Psoas muscle (tissue), 7 donors: ENCODE measurements at regions not wholly inside any gene's neighbourhood (a gene's known extent, or its start where the extent isn't known, plus 50 kb on each side); places are given as distances from the start of the nearest gene placed in this dataset.

Experiments
- ATAC-seq, 4 donors: fragments of 200-7000 bp; cut with Tn5 transposase; one replicate each; pipeline ENCODE4 v1.9.1; 2020; ENCODE audit warnings: moderate library complexity in 3 of 4, mild to moderate bottlenecking in 2 of 4
- DNase-seq, 2 donors: peaks; one replicate each; pipeline ENCODE4 v3.0.0-alpha.2; 2020
- H3K27ac ChIP-seq: fragments of 200-600 bp; one replicate; pipeline ENCODE4 v1.8.0; 2022
- H3K27me3 ChIP-seq, 3 donors: fragments of 200-600 bp in 1 of 3; one replicate each; pipeline versions ENCODE4 v1.6.1 to v1.8.0; 2013 to 2022; ENCODE audit warnings: low read length in 2 of 3, mild to moderate bottlenecking in 2 of 3, moderate library complexity in 1 of 3; ENCODE audit not compliant: insufficient read depth in 3 of 3
- H3K36me3 ChIP-seq, 2 donors: fragments of 200-600 bp in 1 of 2; one replicate each; pipeline versions ENCODE4 v1.6.1 to v1.8.0; 2013 to 2022; ENCODE audit warnings: low read depth in 1 of 2, mild to moderate bottlenecking in 1 of 2, moderate library complexity in 1 of 2; ENCODE audit not compliant: insufficient read depth in 1 of 2
- H3K4me1 ChIP-seq: fragments of 200-600 bp; one replicate; pipeline ENCODE4 v1.8.0; 2022
- H3K4me3 ChIP-seq: fragments of 200-600 bp; one replicate; pipeline ENCODE4 v1.8.0; 2022; ENCODE audit warnings: mild to moderate bottlenecking
- H3K9me3 ChIP-seq: fragments of 200-600 bp; one replicate; pipeline ENCODE4 v1.8.0; 2022
- whole genome bisulfite sequencing, 3 donors: extraction: QIAGEN DNeasy Blood & Tissue Kit; methylation state at CpG; one replicate each; pipeline versions ENCODE4 v1.1.6 to v1.1.7; 2013; 5-methylcytosine and 5-hydroxymethylcytosine counted together
- intact Hi-C, 2 donors: fragments of 100-400 bp; cut with DNase I; formaldehyde crosslinking; loops; one replicate each; pipeline versions ENCODE4 v1.11.0 to v1.14.2; 2022
- TF ChIP-seq, protein P1 (sequence below): fragments of 200-600 bp; IDR thresholded peaks from one replicate; pipeline ENCODE4 v1.8.0; 2022; ENCODE audit warnings: antibody characterized with exemption
- donor health status: healthy with polysubstance abuse.
- donor health status: DM: no; HTN: no; CAD: no; lungs with moderate emphysema.
- donor health status: Bipolar disorder and iron deficiency.
- donor health status: healthy.
- donor health status: DM: yes; HTN: yes; CAD: no.
- donor health status: DM: no; HTN: no; CAD: no.
- donor health status: DM: yes; HTN: yes; CAD: no.

DNA sequence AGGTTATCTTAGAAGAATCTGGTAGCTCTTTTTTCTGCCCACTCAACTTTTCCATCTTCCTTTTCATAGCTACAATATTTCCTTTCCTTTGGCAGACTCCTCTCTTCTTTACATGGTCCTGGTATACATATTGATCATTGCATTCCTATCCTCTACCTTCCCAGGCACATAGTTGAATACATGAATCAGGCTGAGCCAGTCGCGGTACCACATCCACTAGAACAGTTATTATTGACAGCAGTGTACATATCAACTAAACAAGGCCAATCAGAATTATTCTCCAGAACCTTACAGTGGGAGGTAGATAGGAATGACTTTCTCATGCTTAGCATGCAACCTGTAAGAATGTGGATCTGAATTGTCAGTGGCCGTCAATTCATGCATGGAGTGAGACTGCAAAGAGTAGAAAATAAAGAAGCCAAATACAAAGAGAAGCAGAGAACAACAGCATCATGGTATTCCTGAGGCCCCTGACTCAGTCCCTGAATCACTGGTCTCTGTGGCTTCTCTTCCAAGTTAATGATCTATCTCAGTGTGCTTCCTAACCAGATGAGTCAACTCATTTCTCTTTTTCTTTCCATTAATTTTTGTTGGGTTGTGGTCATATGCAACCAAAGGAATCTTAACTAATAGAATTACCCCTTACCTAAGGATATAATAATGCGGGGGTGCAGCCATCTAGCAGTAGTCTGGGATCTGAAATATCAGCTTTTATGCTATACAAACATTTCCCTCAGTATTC is 60.9 kb upstream of the DCBLD2 start:
- no peak for ATAC-seq
- Histone ChIP-seq H3K36me3 (no peaks in the 10 kb centered on the region), H3K4me3 (no peak overlapping the region), H3K27ac (no peak overlapping the region), H3K27me3 (no peaks in the 10 kb centered on the region), H3K4me1 (no peaks in the 10 kb centered on the region), H3K9me3 (no peaks in the 10 kb centered on the region)
- 85 to 93% (median 86%) methylated on average over 4 of the region's 4 CpGs for WGBS, 3 donors
- DNase-seq, result no peak
- intact Hi-C loops, result no loop called here
- TF ChIP-seq, protein P1, sequence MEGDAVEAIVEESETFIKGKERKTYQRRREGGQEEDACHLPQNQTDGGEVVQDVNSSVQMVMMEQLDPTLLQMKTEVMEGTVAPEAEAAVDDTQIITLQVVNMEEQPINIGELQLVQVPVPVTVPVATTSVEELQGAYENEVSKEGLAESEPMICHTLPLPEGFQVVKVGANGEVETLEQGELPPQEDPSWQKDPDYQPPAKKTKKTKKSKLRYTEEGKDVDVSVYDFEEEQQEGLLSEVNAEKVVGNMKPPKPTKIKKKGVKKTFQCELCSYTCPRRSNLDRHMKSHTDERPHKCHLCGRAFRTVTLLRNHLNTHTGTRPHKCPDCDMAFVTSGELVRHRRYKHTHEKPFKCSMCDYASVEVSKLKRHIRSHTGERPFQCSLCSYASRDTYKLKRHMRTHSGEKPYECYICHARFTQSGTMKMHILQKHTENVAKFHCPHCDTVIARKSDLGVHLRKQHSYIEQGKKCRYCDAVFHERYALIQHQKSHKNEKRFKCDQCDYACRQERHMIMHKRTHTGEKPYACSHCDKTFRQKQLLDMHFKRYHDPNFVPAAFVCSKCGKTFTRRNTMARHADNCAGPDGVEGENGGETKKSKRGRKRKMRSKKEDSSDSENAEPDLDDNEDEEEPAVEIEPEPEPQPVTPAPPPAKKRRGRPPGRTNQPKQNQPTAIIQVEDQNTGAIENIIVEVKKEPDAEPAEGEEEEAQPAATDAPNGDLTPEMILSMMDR, result no peak

DNA sequence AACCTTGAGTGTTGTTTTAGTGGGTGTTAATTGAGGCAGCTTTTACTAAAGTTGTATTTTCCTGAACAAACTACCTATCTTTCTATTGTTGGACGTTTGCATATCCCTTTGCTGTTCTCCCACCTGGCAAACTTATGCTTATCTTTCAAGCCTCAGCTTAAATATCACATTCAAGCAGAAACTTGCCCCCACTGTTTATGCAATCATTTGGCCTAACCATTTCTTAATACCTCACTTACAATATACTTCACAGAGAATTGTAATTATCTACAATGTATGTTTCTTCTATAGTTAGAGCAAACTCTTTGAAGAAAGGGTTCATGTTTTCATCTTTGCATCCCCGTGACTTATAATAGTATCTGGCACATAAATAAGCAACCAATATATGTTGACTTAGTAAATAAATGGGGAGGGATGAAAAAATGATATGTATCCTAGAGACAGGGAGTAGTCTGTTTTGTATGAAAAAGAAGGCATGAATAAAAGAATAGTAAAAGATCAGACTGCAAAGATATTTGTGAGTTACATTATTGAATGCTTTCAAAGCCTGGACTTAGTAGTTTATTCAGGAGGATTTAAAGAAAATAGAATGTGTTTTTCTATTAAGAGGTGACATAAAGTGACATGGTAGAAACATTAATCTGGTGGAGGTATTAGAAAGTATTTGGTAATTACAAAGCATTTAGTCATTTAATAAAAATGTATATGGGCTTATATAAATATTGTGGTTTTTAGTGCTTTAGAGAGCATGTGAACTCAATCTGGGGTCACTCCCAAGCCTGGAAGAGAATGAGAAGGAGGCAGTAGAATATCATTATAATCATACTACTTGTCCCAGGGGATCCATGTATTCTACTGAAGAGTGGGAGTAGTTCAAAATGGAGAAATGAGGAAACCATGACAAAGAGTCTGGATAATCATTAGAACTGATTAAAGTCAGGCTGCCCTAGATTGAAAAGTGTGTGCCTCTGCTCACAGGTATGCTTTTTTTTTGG is 60.0 kb upstream of the DCBLD2 start:
- no peaks in the 10 kb centered on the region for H3K36me3 ChIP-seq
- H3K4me3 ChIP-seq, result no peak overlapping the region
- no peak overlapping the region for H3K27ac ChIP-seq
- no peaks in the 10 kb centered on the region for H3K27me3 ChIP-seq
- TF ChIP-seq, protein P1, result no peak
- 56 to 63% (median 60%) methylated on average over 2 of the region's 2 CpGs for WGBS, 3 donors
- H3K4me1 ChIP-seq, result no peaks in the 10 kb centered on the region
- intact Hi-C loops, result no loop called here
- no peak for DNase-seq
- ATAC-seq, result no peak
- no peaks in the 10 kb centered on the region for H3K9me3 ChIP-seq

DNA sequence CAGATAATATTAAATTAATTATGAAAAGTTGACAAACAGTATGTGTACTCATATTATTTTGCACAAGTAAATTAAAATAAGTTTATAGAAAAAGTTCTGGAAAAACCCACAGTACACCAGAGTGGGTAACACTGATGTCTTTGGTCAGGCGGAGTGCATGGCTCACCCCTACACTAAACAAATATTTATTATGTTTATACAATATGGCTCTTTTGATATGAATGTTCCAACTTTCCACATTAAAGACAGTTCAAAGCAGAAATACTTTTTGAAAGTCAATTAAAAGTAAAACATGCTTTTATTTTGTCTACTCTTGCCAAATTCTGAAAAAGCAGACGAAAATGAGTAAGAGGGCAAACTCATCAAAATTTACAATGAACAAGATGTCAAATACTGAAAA is 56.2 kb upstream of the DCBLD2 start:
- no peak for DNase-seq
- H3K36me3 ChIP-seq, result no peaks in the 10 kb centered on the region
- WGBS, 3 donors, result 82 to 85% (median 82%) methylated on average over 2 of the region's 2 CpGs
- no peak overlapping the region for H3K4me3 ChIP-seq
- H3K4me1 ChIP-seq, result no peaks in the 10 kb centered on the region
- no peak for ATAC-seq
- intact Hi-C loops, result no loop called here
- TF ChIP-seq, protein P1, result no peak
- H3K27ac ChIP-seq, result no peak overlapping the region
- no peaks in the 10 kb centered on the region for H3K27me3 ChIP-seq
- H3K9me3 ChIP-seq, result no peaks in the 10 kb centered on the region

DNA sequence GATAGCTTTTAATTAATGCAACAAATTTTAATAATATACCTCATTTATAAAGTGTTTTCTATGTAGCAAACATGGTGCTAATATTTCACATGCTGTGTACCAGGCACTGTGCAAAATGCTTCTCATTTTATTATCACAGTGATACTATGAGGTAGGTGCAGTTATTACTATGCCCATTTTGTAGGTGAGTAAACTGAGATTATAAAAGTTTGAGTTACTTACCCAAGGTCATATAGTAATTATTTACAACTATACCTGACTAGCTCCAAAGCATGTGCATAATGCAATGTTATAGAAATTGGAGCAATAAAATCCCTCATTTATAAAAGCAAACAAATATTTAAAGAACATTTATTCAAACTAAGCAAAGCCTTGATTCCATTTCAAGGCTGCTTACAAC is 54.5 kb upstream of the DCBLD2 start:
- ATAC-seq, result no peak
- no peak for DNase-seq

More for the DNA sequence above, 54.5 kb upstream of the DCBLD2 start:
- H3K27ac ChIP-seq, result no peak overlapping the region
- H3K4me1 ChIP-seq, result no peaks in the 10 kb centered on the region
- H3K27me3 ChIP-seq, result no peaks in the 10 kb centered on the region
- TF ChIP-seq, protein P1, result no peak
- H3K9me3 ChIP-seq, result no peaks in the 10 kb centered on the region
- H3K36me3 ChIP-seq, result no peaks in the 10 kb centered on the region
- intact Hi-C loops, result no loop called here
- no peak overlapping the region for H3K4me3 ChIP-seq
